ENCODE measurements at regions not wholly inside any gene's neighbourhood (a gene's known extent, or its start where the extent isn't known, plus 50 kb on each side); places are given as distances from the start of the nearest gene placed in this dataset.

- TF ChIP-seq POLR2AphosphoS5 (IDR thresholded peaks at IDR 0.05; ENCODE audit: borderline replicate concordance, low read depth, low read length): no peak
- no peak for TF ChIP-seq EZH2 (IDR thresholded peaks at IDR 0.05)
Observed at GRCh38 chr3:69538281-69538680, 152.4 kb upstream of the FRMD4B start.

Data from SK-N-MC (cell line).